ENCODE measurements at regions not wholly inside any gene's neighbourhood (a gene's known extent, or its start where the extent isn't known, plus 50 kb on each side); places are given as distances from the start of the nearest gene placed in this dataset.
"Not testable (repeated sequence)": the region's sequence is repeated elsewhere in the genome, so short reads cannot be mapped to it uniquely, and the experiment has no call there.

DNA sequence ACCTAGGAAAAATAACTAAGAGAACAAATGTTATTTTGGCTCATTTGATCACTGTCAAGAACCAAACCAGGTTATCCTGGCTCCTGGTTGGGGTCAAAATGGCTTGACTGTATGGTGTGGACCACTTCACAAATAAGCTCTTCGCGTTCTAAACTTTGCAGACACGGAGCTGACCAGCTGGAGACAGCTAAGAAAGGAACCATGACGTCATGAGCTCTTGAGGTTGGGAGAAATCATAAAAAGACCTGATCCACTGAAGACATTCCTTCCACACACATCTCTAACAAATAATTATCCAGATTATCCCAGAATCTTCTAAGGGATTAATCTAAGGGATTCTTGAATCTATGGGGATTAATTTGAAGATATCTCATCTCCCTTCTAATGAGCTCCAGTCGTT is 321.5 kb upstream of the IGF1R start:
- DNase-seq (ENCODE audit: low read depth in 2 of 2): no peak

DNA sequence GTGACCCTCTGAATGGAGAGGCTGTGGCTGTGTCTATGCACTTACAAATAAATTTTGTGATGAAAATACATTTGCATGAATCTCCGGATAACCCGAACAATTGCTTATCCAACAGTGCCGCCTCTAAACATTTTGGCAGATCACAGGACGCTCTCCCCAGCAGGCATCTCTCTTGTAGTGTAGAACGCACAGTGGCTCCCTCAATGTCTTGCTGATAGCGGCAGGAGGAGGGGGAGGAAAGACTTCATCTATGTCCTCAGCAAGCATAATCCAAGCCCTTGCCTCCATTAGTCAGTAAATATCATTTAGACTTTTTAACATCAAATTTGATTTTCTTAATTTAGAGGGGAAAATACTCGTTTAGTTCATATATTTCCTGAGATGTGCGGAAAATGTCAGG is 318.1 kb upstream of the IGF1R start:
- DNase-seq (ENCODE audit: low read depth in 2 of 2): no peak

DNA sequence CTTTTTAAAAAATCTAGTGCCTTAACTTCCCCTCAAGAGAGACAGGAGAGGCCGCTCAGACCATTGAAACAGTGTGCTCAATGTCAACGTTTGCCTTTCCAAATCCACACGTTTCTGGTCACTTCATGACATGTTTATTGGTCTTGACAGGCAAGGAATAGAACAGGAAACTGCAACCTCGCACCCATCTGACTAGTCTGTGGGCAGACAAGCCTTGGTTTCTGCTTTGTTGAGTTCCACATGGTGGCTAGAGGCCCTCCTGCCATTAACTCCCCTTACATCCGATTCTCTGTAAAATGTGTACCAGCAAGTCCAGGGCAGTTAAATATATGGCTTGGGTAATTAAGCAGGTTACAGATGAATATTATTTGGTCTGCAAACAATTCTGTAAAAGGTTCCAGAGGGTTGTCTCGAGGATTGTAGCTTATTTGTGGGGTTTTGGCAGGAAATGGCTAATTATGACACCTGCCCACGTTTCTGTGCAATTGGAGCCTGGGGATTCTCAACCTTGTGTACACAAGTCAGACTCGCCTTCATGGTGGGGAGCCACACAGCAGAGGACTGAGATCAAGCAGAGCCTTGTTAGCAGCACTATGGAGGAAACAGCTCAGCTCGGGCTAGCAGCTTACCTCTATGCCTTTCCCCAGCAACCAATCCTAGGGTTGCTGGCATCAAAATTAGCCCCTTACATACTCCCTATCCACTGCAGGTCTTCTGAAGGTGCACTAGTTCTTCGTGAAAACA is 317.5 kb upstream of the IGF1R start:
- no peak for DNase-seq (ENCODE audit: low read depth in 2 of 2)

DNA sequence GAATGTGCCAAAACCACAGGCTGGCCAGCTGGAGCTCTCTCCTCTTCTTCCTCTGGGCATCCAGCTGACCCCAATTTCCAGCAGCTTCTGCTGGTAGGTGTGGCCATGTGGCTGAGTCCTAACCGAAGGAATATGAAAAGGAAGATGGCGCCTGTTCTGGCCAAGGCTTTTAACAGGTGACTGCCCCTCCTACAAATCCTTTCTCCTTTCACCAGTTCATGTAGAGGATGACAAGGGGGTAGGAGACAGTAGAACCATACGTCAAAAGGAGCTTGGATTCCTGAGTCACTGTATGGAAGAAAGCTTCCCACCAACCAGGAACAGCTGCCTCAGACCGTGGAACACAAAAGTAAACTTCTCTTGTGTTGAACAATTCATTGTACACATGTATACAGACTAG is 316.7 kb upstream of the IGF1R start:
- no peak for DNase-seq (ENCODE audit: low read depth in 2 of 2)

DNA sequence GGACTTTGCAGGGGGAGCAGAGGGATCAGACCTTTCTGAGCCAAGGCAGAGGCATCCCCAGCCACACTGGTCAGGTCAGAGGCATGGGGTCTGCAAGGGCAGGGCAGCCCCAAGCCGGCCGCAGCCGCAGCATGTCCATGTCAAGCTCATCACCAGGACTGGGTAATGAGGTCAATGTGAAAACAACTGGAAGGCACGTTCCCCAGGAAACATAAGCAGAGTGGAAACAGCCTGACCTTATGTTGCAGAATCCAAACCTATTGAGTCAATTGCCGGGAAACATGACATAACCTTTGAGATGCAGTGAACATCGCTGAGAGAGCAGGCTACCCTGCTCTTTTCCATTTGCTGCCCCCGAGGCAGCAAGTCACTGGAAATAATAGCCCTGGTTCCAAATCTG is 315.1 kb upstream of the IGF1R start:
- no peak for DNase-seq (ENCODE audit: low read depth in 2 of 2)

DNA sequence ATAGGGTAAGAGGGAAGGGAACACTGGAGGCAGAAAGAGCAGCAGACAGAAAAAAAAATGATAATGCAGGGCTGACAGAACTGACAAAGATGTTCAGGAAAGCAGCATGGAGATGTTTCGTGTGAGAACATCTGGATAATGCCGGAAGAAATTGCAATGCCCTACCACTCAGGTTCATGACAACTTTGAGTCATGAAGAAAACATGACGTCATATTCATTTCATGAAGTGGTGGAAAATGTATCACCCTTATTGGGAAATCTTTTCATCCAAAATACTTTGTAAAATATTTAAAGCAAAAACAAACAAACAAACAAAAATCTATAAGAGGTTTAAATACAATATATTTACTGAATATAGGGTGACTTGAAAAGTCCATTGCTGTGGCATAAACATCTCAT is 305.4 kb upstream of the IGF1R start:
- no peak for DNase-seq (ENCODE audit: low read depth in 2 of 2)

DNA sequence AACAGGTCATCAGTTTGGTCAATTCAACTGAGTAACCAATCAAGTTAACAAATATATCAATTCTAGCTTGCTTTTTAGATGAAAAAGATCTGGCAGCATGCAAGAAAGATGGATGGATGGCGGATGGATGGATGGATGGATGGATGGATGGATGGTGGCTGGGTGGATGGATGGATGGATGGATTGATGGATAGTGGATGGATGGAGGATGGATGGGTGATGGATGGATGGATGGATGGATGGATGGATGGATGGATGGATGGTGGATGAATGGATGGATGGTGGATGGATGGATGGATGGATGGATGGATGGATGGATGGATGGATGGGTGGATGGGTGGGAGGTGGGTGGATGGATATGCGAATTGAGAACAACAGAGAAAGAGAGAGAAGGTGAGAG is 303.7 kb upstream of the IGF1R start:
- no peak for DNase-seq (ENCODE audit: low read depth in 2 of 2)

DNA sequence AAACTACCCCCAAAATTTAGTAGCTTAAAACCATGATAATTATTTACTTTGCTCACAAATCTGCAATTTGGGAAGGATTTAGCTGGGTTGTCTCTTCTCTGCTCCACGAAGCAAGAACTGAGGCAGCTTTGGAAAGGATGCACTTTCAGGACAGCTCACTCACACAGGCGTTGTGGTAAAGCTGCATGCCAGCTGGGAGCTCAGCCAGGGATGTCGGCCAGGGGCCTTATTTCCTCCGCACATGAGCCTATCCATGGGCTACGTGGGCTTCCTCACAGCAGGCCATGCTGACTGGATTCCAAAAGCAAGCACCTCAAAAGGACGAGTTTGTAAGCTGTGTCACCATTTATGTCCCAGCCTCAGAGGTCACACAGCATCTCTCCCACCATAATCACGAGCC is 301.3 kb upstream of the IGF1R start:
- no peak for DNase-seq (ENCODE audit: low read depth in 2 of 2)

DNA sequence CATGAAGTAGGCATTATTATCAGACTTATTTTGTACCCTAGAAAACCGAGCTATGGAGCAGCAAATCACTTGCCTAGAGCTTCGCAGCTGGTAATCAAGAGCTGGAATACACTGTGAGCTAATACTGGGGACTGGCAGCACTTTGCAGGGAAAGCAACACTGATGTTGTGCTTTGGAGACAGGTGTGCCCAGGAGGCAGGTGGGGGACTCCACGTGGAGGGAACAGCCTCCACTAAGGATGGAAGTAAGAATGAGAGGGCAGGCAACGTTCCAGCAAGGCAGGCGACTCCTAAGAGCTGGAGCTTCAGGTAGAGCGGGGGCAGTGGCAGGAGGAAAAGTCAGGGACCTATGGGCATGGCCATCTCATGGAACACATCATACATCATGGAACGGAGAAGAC is 300.5 kb upstream of the IGF1R start:
- no peak for DNase-seq (ENCODE audit: low read depth in 2 of 2)

DNA sequence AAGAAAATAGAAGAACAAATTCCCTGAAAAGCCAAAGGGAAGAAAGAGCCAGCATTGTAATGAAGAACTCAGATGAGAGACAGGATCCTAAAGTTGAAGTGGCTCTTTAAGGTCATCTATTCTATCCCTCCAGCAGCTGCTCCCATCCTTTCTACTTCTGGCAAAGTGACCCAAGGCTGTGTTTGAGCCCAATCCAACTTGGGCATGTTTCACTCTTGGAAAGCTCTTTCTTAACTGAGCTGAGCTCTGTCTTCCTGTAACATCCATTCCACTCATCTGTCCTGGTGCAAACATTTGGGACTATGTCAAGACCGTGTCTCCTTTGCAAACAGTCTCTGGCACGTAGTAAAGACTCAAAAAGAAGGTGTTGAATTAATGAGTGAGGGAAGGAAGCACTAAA is 298.1 kb upstream of the IGF1R start:
- no peak for DNase-seq (ENCODE audit: low read depth in 2 of 2)

DNA sequence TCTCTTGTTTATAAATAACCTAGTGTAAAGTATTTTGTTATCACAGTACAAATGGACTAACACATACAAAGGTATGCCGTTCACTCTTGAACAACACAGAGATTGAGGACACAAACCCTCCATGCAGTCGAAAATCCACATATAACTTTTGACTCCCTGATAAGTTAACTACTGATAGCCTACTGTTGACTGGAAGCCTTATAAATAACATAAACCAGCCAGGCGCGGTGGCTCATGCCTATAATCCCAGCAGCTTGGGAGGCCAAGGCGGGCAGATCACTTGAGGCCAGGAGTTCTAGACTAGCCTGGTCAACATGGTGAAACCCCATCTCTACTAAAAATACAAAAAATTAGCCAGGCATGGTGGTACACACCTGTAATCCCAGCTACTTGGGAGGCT is 290.1 kb upstream of the IGF1R start:
- not testable (repeated sequence) for DNase-seq (ENCODE audit: low read depth in 2 of 2)

DNA sequence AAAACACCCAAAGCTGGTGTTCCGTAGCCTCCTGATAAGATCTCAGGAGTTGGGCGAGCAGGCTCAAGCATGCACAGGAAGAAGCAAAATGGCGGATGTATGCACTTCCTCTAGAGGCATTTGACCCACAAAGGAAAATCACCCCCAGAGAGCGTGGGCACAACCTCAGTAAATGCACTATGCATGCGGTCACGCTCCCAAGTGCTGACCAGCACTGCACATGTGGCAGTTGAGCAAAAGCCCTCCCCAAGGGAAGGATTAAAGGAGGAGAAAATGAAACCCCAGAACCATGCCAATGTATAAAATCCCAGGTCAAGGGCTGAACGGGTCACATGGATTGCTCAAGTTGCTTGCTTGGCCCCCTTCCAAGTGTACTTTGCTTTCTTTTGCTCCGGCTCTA is 289.4 kb upstream of the IGF1R start:
- DNase-seq (ENCODE audit: low read depth in 2 of 2): no peak

DNA sequence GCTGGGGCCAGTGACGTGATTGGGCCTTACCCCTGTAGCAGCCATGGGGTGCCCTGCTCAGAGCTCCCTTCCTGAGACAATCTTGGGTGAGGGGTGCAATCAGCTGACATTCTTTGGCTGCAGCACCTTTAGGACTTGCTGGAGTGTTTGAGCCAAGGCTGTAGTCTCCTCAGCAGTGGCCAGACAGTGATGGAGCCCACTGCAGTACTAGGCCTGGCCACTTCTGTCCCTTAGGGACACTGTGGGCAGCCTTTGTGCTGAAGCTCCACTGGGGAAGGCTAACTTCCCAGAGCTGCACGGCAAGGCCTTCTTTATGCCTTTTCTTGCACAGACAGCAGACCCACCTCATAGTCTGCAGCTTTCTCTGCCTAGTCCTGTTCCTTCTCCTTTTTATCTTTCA is 284.9 kb upstream of the IGF1R start:
- no peak for DNase-seq (ENCODE audit: low read depth in 2 of 2)

DNA sequence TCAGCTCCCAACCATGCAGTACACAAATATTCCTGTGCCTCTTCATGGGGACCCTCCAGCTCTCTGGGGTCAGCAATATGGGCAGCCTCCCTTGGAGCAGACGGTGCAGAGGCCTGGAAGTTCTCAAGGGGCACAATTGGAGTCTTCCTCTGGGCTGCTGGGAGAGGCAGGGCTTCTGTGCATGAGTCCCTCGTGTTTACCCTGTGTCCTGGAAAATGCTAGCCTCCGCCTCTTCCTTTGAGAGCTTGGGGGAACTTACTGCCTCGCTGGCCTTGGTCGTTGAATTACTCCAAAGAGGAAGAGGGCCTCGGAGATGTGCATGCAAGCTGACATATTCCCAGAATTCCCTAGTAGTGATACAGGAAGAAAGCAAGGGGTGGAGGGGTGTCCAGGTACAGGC is 284.4 kb upstream of the IGF1R start:
- DNase-seq (ENCODE audit: low read depth in 2 of 2): no peak

DNA sequence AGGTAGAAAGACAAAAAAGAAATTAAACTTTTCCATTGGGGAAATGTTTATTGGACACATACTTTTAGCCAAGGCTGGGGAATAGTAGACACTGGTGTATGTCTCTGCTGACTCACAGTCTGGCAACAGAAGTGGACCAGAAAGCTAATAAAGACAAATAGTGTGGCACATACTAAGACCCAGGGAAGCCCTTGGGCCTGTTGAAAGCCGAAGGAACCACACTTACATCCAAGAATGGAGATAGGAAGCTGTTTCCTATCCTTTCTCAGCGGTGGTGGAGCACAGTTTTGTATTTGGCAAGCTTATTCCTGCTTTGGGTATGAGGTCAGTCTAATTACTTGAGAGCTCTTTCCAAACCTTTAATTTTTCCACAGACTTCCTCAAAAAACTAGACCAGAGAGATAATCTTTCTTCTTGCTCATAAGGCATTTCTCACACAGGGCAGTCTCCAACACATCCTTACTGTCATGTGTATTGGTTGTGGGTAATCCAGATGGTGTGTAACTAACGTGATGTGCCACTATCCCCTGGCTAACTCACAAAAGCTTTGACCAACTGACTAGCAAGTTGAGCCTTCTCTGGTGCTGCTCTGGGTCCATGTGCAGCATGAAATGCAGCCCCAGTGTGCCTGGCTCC is 279.1 kb upstream of the IGF1R start:
- DNase-seq (ENCODE audit: low read depth in 2 of 2): no peak

DNA sequence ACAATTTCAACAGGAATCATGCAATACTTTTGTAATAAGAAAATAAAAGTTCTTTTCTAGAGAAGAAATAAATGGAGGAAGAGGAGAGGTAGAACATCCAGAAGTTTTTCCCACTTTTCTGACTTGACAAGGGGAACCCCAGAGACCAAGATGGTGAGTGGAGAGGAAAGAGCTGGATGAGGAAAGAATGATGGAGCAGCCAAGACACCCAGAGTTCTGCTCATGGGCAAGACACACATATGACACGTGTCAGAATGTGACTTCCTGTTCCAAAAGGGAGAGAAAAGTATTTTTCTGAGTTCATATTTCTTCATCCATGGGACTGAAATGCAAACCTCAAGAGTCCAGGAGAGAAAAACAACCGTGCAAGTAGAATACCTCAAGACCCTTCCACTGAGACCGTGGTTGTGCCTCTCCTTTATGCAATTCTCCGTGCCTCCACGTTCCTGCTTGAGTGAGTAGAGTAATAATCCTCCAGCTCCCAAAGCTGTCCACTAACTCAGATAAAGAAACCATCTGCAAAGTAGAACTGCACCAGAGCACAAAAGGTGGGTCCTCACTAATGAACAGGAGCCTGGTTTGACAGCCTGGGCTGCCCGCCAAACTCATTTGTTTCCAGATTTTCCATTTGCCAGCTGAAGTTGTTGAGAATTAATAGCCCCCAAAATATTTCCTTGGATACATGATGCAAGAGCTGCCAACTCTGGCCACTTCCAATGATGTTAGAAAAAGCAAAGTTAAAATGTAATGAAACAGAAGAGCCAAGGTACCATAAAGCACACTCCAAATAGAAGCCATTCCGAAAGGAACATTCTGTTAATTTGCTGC is 272.6 kb upstream of the IGF1R start:
- DNase-seq (ENCODE audit: low read depth in 2 of 2): no peak

DNA sequence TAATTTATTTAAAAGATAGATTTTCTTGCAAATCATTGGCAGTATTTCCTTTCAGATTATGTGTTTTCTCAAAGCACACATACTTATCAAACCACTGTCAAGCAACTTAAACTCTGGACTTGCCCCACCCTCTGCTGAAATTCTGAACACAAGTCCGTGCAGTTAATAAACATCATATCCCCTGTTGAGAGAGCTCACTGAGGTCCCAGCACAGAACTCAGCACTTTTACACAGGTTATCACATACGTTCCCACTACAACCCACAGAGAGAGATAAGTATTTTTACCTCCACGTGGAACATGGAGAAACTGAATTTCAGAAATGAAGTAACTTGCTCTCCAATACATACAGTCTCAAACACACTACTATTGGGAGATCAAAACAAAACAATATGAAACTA is 267.6 kb upstream of the IGF1R start:
- DNase-seq (ENCODE audit: low read depth in 2 of 2): no peak

DNA sequence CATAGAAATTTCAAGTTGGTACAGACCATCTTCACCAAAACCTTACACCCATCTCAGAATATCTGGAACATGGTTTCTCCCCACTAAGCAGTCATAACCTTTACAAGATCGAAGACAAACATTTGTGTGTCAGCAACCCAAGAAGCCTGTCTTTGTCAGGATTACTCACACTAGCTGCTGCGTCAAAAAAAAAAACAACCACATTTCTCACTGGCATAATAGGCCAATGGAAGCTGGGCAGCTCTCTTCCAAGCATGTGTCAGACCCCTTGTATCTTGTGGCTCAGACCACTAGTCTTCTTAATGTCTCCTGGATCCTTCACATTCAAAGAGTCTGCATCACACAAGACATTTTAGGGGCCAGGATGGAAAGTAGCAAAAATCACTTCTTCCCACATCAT is 266.9 kb upstream of the IGF1R start:
- DNase-seq (ENCODE audit: low read depth in 2 of 2): no peak

DNA sequence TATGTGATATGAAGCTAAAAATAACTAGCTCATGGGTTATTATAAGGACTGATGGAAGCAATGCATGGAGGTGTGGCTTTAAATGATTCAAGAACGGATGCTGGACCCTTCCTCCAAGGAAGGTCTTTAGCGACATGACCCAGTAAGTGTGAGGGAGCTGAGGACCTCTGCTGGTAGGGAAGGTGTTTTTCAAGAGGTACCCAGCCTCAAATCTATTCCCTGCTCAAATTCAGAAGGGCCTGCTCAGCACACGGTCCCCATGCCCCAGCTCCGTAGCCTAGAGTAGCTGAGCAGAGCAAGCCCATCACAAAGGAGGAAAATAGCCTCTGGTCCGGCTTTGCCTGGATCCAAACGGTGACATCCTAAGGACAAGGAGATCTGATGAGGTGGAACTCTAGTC is 266.2 kb upstream of the IGF1R start:
- DNase-seq (ENCODE audit: low read depth in 2 of 2): no peak

DNA sequence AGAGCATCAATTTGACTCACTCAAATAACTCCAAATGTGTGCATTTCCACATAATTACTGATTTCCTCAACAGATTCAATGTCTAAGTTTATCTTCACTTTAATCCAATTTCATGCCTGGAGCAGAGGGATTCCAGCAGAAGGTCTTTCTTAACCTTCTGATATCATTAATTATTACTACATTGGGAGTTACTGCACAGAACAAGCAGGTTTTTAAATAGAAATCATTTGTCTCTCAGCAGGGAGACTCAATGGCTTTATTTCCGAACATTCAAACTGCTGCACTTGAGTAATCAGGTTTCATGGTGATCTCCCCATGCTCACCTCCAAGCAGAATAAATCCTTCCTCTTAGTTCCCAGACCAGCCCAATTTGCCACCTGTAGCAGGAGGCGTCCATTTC is 264.8 kb upstream of the IGF1R start:
- DNase-seq (ENCODE audit: low read depth in 2 of 2): no peak

DNA sequence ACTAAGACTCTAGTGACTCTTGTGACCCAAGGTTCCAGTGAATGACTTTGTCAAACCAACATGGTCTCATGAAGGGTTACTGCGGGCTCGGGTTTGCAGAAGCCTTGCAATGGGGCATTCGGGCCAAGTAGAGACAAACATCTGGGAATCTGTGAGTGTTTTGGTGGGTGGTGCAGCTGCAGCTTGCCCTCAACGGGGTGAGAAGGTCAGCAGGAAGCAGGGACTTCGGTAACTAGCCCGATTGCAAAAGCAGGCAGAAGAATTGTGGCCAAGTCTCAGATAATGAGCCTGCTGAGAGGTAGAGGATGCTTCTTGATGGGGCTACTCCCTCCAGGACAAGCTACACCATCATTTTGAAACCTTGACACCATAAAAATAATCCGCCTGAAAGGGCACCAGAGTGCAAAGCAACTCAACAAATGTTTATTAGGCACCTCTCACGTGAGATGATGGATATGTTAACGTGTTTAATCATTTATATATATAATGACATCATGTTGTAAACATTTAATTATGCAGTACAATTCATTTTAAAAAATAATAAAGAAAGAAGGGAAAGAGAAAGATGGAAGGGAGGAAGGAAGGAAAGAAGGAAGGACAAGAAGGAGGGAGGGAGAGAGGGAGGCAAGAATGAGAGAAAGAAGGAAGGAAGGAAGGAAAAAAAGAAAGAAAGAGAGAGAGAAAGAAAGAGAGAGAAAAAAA is 263.9 kb upstream of the IGF1R start:
- DNase-seq (ENCODE audit: low read depth in 2 of 2): no peak

DNA sequence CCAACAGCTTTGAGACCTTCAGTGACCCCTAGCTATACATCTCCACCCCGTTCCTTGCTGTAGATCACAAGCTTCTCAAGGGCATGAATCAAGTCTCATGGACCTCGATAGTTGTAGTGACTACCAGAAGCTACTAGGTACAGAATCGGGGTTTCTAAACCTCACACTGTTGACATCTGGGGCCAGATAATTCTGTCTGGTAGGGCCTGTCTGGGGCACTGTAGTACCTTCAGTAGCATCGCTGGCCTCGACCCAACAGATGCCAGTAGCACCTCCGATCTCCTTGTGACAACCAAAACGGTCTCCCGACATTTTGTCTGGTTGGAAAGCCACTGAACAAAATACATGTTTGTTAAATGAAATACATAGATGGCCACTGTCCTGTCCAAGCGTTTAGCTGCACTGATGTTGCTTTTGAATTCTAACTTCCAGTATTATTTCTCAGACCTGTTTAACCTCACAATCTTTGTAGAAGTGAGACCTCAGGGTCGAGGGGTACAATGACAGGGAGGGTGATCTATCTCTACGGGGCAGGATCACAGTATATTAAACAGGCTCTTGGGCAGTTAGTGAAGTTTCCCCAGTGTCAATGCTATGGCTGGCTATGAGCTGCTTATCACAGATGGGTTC is 262.5 kb upstream of the IGF1R start:
- no peak for DNase-seq (ENCODE audit: low read depth in 2 of 2)

Data from stimulated activated CD4-positive, alpha-beta T cell treated with anti-CD3 and anti-CD28 coated beads, Interleukin-4, amount 100 ng/mL, for 48 hours (primary cell).